Psoas muscle (tissue), 7 donors: ENCODE measurements at regions not wholly inside any gene's neighbourhood (a gene's known extent, or its start where the extent isn't known, plus 50 kb on each side); places are given as distances from the start of the nearest gene placed in this dataset.

Experiments used
- ATAC-seq, 4 donors: fragments of 200-7000 bp; cut with Tn5 transposase; one replicate each; pipeline ENCODE4 v1.9.1; 2020; ENCODE audit warnings: moderate library complexity in 3 of 4, mild to moderate bottlenecking in 2 of 4
- DNase-seq, 2 donors: peaks; one replicate each; pipeline ENCODE4 v3.0.0-alpha.2; 2020
- H3K27ac ChIP-seq: fragments of 200-600 bp; one replicate; pipeline ENCODE4 v1.8.0; 2022
- H3K27me3 ChIP-seq, 3 donors: fragments of 200-600 bp in 1 of 3; one replicate each; pipeline versions ENCODE4 v1.6.1 to v1.8.0; 2013 to 2022; ENCODE audit warnings: low read length in 2 of 3, mild to moderate bottlenecking in 2 of 3, moderate library complexity in 1 of 3; ENCODE audit not compliant: insufficient read depth in 3 of 3
- H3K36me3 ChIP-seq, 2 donors: fragments of 200-600 bp in 1 of 2; one replicate each; pipeline versions ENCODE4 v1.6.1 to v1.8.0; 2013 to 2022; ENCODE audit warnings: low read depth in 1 of 2, mild to moderate bottlenecking in 1 of 2, moderate library complexity in 1 of 2; ENCODE audit not compliant: insufficient read depth in 1 of 2
- H3K4me1 ChIP-seq: fragments of 200-600 bp; one replicate; pipeline ENCODE4 v1.8.0; 2022
- H3K4me3 ChIP-seq: fragments of 200-600 bp; one replicate; pipeline ENCODE4 v1.8.0; 2022; ENCODE audit warnings: mild to moderate bottlenecking
- H3K9me3 ChIP-seq: fragments of 200-600 bp; one replicate; pipeline ENCODE4 v1.8.0; 2022
- WGBS, 3 donors: extraction: QIAGEN DNeasy Blood & Tissue Kit; methylation state at CpG; one replicate each; pipeline versions ENCODE4 v1.1.6 to v1.1.7; 2013; 5-methylcytosine and 5-hydroxymethylcytosine counted together
- intact Hi-C, 2 donors: fragments of 100-400 bp; cut with DNase I; formaldehyde crosslinking; loops; one replicate each; pipeline versions ENCODE4 v1.11.0 to v1.14.2; 2022
- TF ChIP-seq, protein P1 (sequence below): fragments of 200-600 bp; IDR thresholded peaks from one replicate; pipeline ENCODE4 v1.8.0; 2022; ENCODE audit warnings: antibody characterized with exemption
- donor health status: healthy with polysubstance abuse.
- donor health status: DM: no; HTN: no; CAD: no; lungs with moderate emphysema.
- donor health status: Bipolar disorder and iron deficiency.
- donor health status: healthy.
- donor health status: DM: yes; HTN: yes; CAD: no.
- donor health status: DM: no; HTN: no; CAD: no.
- donor health status: DM: yes; HTN: yes; CAD: no.

DNA sequence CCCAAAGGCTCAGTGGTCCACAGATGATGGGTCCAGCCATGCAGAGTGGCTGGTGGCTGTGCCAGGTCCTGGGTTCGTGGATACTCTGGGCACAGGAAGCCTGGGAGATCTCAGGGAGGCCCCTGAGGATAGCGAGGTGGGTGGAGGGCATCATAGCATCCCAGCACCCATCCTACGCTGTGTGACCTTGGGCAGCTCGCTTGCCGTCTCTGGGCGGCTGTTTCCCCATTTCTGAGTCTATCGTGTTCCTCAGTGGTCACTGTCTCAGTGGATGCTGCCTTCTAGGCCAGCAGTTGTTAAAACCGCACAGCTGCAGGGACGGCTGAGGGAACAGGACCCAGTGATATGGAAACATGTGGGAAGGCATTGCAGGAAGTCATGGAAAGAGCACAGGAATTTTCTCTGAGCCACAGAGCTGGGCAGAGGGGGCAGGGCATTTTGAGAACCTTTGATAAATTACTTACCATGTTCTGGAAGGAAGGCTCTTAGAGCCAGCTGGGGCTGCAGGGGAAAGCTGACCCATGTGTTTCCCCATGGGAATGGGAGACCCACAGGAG, 86.4 kb upstream of the COL5A1 start:
- intact Hi-C loops: no loop called here
- Histone ChIP-seq H3K9me3 (no peaks in the 10 kb centered on the region), H3K27me3 (peaks cover 0 to 35% (median 6%) of the 10 kb centered on the region in 3 donors), H3K4me3 (no peak overlapping the region), H3K27ac (no peak overlapping the region), H3K36me3 (no peaks in the 10 kb centered on the region), H3K4me1 (no peaks in the 10 kb centered on the region)
- TF ChIP-seq, protein P1, sequence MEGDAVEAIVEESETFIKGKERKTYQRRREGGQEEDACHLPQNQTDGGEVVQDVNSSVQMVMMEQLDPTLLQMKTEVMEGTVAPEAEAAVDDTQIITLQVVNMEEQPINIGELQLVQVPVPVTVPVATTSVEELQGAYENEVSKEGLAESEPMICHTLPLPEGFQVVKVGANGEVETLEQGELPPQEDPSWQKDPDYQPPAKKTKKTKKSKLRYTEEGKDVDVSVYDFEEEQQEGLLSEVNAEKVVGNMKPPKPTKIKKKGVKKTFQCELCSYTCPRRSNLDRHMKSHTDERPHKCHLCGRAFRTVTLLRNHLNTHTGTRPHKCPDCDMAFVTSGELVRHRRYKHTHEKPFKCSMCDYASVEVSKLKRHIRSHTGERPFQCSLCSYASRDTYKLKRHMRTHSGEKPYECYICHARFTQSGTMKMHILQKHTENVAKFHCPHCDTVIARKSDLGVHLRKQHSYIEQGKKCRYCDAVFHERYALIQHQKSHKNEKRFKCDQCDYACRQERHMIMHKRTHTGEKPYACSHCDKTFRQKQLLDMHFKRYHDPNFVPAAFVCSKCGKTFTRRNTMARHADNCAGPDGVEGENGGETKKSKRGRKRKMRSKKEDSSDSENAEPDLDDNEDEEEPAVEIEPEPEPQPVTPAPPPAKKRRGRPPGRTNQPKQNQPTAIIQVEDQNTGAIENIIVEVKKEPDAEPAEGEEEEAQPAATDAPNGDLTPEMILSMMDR: no peak
- 56 to 67% (median 59%) methylated on average over 9 of the region's 9 CpGs for WGBS, 3 donors
- ATAC-seq: no peak
- DNase-seq: peak in 1 of 2 donors; percentile 16

DNA sequence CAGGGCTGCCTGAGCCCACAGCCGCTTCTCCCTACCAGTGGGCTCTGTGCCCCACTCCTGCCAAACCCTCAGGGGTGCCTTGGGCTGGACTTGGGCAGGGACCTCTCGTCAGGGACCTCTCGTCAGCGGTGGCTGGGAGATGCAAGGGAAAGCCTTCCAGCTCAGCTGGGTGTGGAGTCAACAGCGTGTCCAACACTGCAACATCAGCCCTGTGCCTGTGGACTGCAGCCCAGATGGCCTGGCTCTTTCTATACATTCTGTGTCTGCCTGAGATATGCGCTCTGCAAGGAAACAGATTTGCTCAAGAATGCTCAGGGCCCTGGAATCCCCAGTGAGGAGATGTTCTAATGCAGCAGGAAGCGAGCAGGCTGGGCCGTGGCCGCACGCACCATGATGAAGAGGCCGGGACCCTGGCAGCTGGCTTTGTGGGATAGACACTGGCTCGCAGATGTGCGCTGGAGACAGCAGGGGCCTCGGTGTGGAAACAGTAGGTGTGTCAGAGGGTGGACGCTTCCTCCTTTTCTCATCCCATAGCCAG, 85.0 kb upstream of the COL5A1 start:
- Histone ChIP-seq H3K9me3 (no peaks in the 10 kb centered on the region), H3K4me1 (no peaks in the 10 kb centered on the region), H3K27ac (no peak overlapping the region), H3K4me3 (no peak overlapping the region), H3K27me3 (peaks cover 0 to 26% (median 2%) of the 10 kb centered on the region in 3 donors), H3K36me3 (no peaks in the 10 kb centered on the region)
- ATAC-seq (no peak), DNase-seq (peak in 1 of 2 donors; percentile 54)
- 68 to 73% (median 71%) methylated on average over 15 of the region's 15 CpGs for WGBS, 3 donors
- intact Hi-C loops: no loop called here
- TF ChIP-seq, protein P1: no peak

DNA sequence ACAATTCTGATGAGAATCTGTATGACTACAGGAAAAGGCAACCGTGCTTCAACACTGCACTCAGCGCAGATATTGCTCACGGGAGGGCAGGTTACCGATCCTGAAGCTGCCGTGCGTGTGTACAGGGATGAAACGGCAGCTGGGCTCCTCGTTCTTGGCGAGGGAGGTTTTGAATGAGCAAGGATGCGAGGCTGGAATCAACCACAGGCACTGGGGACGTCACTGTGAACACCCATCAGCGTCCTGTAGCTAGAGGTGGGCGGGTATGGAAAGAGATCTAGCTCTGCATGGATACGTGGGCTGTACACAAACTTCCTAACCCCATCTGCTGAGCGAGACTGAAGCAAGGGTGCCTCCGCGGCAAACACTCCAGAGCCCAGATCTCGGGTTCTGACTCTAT, 84.3 kb upstream of the COL5A1 start:
- TF ChIP-seq, protein P1: no peak
- Histone ChIP-seq H3K36me3 (no peaks in the 10 kb centered on the region), H3K4me1 (no peaks in the 10 kb centered on the region), H3K9me3 (no peaks in the 10 kb centered on the region), H3K27ac (no peak overlapping the region), H3K4me3 (no peak overlapping the region), H3K27me3 (peaks cover 0 to 25% (median 2%) of the 10 kb centered on the region in 3 donors)
- ATAC-seq (no peak), DNase-seq (peak in 1 of 2 donors; percentile 39)
- intact Hi-C loops: no loop called here
- WGBS, 3 donors: 79 to 86% (median 83%) methylated on average over 18 of the region's 18 CpGs

DNA sequence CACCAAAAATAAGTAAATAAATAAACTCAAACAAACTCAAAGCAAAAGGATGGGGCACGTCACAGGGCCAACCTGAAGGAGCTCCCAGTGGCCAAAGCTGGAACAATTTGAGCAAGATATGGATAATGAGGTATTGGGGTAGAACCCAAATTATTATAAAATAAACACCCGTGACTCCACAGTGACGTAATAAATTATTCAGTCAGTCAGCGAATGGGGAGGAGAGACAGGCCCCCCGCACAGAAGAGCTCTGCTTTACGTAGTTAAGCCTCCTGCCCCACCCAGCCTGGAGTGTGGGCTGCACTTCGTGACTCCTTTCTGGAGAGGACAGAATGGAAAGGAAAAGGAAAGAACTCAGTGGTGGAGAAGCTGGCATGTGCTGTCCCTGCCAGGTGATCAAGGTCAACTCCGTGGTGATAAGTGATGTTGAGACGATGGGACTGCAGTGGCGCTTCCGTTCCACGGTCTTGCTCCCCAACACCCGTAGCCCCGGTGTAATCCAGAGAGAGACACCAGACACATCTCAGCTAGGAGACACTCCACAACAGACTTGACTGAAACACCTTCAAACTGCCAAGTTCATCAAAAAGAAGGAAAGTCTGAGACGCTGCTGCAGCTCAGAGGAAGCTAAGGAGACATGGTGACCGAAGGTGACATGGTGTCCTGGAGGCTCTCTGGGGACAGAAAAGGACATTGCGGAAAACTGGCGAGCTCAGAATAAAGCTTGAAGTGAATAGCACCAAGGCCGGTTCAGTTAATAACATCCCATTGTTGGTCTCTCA, 83.3 kb upstream of the COL5A1 start:
- no peaks in the 10 kb centered on the region for H3K4me1 ChIP-seq

More for the DNA sequence above, 83.3 kb upstream of the COL5A1 start:
- no peak overlapping the region for H3K27ac ChIP-seq
- peaks cover 0 to 17% (median 0%) of the 10 kb centered on the region in 3 donors for H3K27me3 ChIP-seq
- WGBS, 3 donors: 87 to 88% (median 87%) methylated on average over 19 of the region's 19 CpGs
- TF ChIP-seq, protein P1: no peak
- H3K9me3 ChIP-seq: no peaks in the 10 kb centered on the region
- intact Hi-C loops: no loop called here
- H3K4me3 ChIP-seq: no peak overlapping the region
- DNase-seq (peak in 1 of 2 donors; percentile 10), ATAC-seq (no peak)
- no peaks in the 10 kb centered on the region for H3K36me3 ChIP-seq
